ENCODE measurements at regions not wholly inside any gene's neighbourhood (a gene's known extent, or its start where the extent isn't known, plus 50 kb on each side); places are given as distances from the start of the nearest gene placed in this dataset.

- Histone ChIP-seq H3K4me3 (ENCODE audit: low read depth in 2 of 2, low read length in 1 of 2) (no peak overlapping the region), H4K20me1 (ENCODE audit: insufficient read depth) (no peaks in the 10 kb centered on the region), H3F3A (replicated peaks; ENCODE audit: insufficient read depth) (no peaks in the 10 kb centered on the region), H3K9ac (no peak overlapping the region), H3K36me3 (replicated peaks in 1 of 2; ENCODE audit: control insufficient read depth in 1 of 2, insufficient read depth in 2 of 2, low read length in 1 of 2) (no peaks in the 10 kb centered on the region), H3K79me2 (ENCODE audit: insufficient read depth) (no peaks in the 10 kb centered on the region), H3K4me1 (ENCODE audit: control insufficient read depth in 1 of 2, insufficient read depth in 2 of 2, low read depth in 1 of 2, low read length in 1 of 2) (no peaks in the 10 kb centered on the region; a peak in 1 of 4 replicates), H3K27ac (ENCODE audit: low read depth in 2 of 2, low read length in 1 of 2) (no peak overlapping the region), H2AFZ (ENCODE audit: low read depth) (no peak overlapping the region), H3K9me3 (no peaks in the 10 kb centered on the region), H3K4me2 (no peak overlapping the region), H3K9me2 (no peaks in the 10 kb centered on the region), H3K27me3 (ENCODE audit: insufficient read depth) (no peaks in the 10 kb centered on the region)
- DNase-seq = no peak
- no peak for TF ChIP-seq GATA2 (CRISPR knock-in tag; IDR thresholded peaks at IDR 0.05)
- no peak for TF ChIP-seq FOXJ3 (CRISPR knock-in tag; IDR thresholded peaks at IDR 0.05)
- no peak for TF ChIP-seq EP300 (IDR thresholded peaks at IDR 0.05; ENCODE audit: borderline replicate concordance in 1 of 2, low read depth in 1 of 2, low read length in 1 of 2)
- TF ChIP-seq, protein P1, sequence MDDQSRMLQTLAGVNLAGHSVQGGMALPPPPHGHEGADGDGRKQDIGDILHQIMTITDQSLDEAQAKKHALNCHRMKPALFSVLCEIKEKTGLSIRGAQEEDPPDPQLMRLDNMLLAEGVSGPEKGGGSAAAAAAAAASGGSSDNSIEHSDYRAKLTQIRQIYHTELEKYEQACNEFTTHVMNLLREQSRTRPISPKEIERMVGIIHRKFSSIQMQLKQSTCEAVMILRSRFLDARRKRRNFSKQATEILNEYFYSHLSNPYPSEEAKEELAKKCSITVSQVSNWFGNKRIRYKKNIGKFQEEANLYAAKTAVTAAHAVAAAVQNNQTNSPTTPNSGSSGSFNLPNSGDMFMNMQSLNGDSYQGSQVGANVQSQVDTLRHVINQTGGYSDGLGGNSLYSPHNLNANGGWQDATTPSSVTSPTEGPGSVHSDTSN (IDR thresholded peaks at IDR 0.05) = no peak
- TF ChIP-seq ZBTB33 (IDR thresholded peaks at IDR 0.05; ENCODE audit: borderline replicate concordance, low read depth) = no peak
- TF ChIP-seq, protein P2, sequence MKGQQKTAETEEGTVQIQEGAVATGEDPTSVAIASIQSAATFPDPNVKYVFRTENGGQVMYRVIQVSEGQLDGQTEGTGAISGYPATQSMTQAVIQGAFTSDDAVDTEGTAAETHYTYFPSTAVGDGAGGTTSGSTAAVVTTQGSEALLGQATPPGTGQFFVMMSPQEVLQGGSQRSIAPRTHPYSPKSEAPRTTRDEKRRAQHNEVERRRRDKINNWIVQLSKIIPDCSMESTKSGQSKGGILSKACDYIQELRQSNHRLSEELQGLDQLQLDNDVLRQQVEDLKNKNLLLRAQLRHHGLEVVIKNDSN (IDR thresholded peaks at IDR 0.05; ENCODE audit: borderline replicate concordance, low read depth) = no peak
- no peak for TF ChIP-seq EZH2phosphoT487 (IDR thresholded peaks at IDR 0.05; ENCODE audit: borderline replicate concordance, low read depth)
- no peak for TF ChIP-seq FOSL2 (IDR thresholded peaks at IDR 0.05; ENCODE audit: borderline replicate concordance, low read depth)
- TF ChIP-seq TCF12 (IDR thresholded peaks at IDR 0.05) = no peak
- TF ChIP-seq, protein P3, sequence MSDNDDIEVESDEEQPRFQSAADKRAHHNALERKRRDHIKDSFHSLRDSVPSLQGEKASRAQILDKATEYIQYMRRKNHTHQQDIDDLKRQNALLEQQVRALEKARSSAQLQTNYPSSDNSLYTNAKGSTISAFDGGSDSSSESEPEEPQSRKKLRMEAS (IDR thresholded peaks at IDR 0.05; ENCODE audit: low read depth) = no peak
- TF ChIP-seq MEF2A (IDR thresholded peaks at IDR 0.05; ENCODE audit: borderline replicate concordance, low read depth) = no peak
- no peak for TF ChIP-seq RAD21 (IDR thresholded peaks at IDR 0.05; ENCODE audit: low read length)
- no peak for TF ChIP-seq RXRA (IDR thresholded peaks at IDR 0.05; ENCODE audit: borderline replicate concordance, low read depth)
- TF ChIP-seq, protein P4, sequence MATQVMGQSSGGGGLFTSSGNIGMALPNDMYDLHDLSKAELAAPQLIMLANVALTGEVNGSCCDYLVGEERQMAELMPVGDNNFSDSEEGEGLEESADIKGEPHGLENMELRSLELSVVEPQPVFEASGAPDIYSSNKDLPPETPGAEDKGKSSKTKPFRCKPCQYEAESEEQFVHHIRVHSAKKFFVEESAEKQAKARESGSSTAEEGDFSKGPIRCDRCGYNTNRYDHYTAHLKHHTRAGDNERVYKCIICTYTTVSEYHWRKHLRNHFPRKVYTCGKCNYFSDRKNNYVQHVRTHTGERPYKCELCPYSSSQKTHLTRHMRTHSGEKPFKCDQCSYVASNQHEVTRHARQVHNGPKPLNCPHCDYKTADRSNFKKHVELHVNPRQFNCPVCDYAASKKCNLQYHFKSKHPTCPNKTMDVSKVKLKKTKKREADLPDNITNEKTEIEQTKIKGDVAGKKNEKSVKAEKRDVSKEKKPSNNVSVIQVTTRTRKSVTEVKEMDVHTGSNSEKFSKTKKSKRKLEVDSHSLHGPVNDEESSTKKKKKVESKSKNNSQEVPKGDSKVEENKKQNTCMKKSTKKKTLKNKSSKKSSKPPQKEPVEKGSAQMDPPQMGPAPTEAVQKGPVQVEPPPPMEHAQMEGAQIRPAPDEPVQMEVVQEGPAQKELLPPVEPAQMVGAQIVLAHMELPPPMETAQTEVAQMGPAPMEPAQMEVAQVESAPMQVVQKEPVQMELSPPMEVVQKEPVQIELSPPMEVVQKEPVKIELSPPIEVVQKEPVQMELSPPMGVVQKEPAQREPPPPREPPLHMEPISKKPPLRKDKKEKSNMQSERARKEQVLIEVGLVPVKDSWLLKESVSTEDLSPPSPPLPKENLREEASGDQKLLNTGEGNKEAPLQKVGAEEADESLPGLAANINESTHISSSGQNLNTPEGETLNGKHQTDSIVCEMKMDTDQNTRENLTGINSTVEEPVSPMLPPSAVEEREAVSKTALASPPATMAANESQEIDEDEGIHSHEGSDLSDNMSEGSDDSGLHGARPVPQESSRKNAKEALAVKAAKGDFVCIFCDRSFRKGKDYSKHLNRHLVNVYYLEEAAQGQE (IDR thresholded peaks at IDR 0.05; ENCODE audit: low read depth, low read length) = no peak
- TF ChIP-seq USF2 (IDR thresholded peaks at IDR 0.05; ENCODE audit: borderline replicate concordance, low read depth, low read length) = no peak
- no peak for TF ChIP-seq CHD2 (IDR thresholded peaks at IDR 0.05; ENCODE audit: low read length, partially characterized antibody)
- TF ChIP-seq TAF1 (IDR thresholded peaks at IDR 0.05; ENCODE audit: borderline replicate concordance, low read depth, low read length) = no peak
- CTCF ChIA-PET = interaction anchor here (0.6 to 5.3 kb wide), 16 partner anchors 8 to 514 kb away, joined by 3 to 43 read pairs (median 9); no protein-coding TSS in a partner anchor
- WGBS (ENCODE audit: low lambda C conversion rate) = 60% methylated on average over 6 of the region's 6 CpGs
- POLR2A ChIA-PET = no interaction called here
Measured at GRCh38 chr10:104579136-104579535, 62.0 kb upstream of the SORCS3 start.
